Central memory CD8-positive, alpha-beta T cell (primary cell): ENCODE measurements at regions not wholly inside any gene's neighbourhood (a gene's known extent, or its start where the extent isn't known, plus 50 kb on each side); places are given as distances from the start of the nearest gene placed in this dataset.
"Not testable (repeated sequence)": the region's sequence is repeated elsewhere in the genome, so short reads cannot be mapped to it uniquely, and the experiment has no call there.

Source experiments
- ATAC-seq: fragments of 150-1000 bp; cut with Tn5 transposase; replicated peaks from 2 replicates; pipeline ENCODE4 v1.10.0; 2022; ENCODE audit warnings: mild to moderate bottlenecking, moderate FRiP score, moderate number of reproducible peaks; ENCODE audit not compliant: poor library complexity, severe bottlenecking; ENCODE audit errors: extremely low read depth
- DNase-seq, 2 donors: peaks; one replicate each; pipeline ENCODE4 v3.0.0; 2021; ENCODE audit warnings: low spot score in 2 of 2
- H3K27ac Mint-ChIP-seq: one replicate; pipeline ENCODE4 v1.8.0; 2022; ENCODE audit warnings: low read depth, mild to moderate bottlenecking, moderate library complexity, mixed read lengths
- H3K27me3 Mint-ChIP-seq: one replicate; pipeline ENCODE4 v1.8.0; 2022; ENCODE audit warnings: mixed read lengths
- H3K36me3 Mint-ChIP-seq: one replicate; pipeline ENCODE4 v1.8.0; 2022; ENCODE audit warnings: mild to moderate bottlenecking, moderate library complexity, mixed read lengths; ENCODE audit not compliant: insufficient read depth
- H3K4me1 Mint-ChIP-seq: one replicate; pipeline ENCODE4 v1.8.0; 2022; ENCODE audit warnings: mixed read lengths
- H3K4me3 Mint-ChIP-seq: one replicate; pipeline ENCODE4 v1.8.0; 2022; ENCODE audit warnings: mild to moderate bottlenecking, moderate library complexity, mixed read lengths
- H3K9me3 Mint-ChIP-seq: one replicate; pipeline ENCODE4 v1.8.0; 2022; ENCODE audit warnings: mixed read lengths

DNA sequence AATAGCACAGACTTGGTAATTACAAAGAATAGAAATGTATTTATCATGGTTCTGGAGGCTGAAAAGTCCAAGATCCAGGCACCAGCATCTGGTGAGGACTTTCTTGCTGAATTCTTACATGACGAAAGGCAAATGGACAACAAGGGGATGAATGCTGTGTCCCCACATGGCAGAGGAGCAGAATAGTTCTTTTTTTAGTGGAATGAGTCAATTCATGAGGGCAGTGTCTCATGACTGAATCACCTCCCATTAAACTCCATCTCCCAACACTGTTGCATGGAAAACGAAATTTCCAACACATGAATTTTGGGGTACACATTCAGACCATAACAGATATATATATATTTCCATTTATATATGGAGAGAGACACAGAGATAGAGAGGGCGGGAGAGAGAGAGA is 628.3 kb downstream of the TRIML1 start:
- Mint-ChIP-seq H3K27me3 (no peaks in the 10 kb centered on the region), H3K27ac (no peak overlapping the region), H3K36me3 (no peaks in the 10 kb centered on the region), H3K4me1 (no peaks in the 10 kb centered on the region), H3K4me3 (no peak overlapping the region), H3K9me3 (peaks cover 38% of the 10 kb centered on the region)
- ATAC-seq, result no peak
- DNase-seq, result no peak

DNA sequence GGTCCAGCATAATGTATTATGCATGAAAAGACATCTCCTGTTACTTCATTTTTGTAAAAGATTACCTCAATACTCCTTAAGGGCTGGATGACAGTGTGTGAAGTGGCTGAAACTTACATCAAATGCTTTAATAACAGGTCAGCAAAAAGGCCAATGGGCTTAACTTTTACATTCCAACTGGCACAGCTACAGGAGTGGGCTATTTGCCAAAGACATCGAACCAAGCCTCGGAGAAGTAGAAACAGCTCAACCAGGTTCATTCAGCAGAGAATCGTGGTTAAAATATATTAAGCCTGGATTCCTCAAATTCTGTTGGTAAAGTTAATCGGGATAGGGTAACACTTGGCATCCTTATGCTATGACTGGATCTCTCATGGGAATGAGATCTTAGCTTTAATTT is 639.7 kb downstream of the TRIML1 start:
- Mint-ChIP-seq H3K36me3 (no peaks in the 10 kb centered on the region), H3K27ac (no peak overlapping the region), H3K4me1 (no peaks in the 10 kb centered on the region), H3K4me3 (no peak overlapping the region), H3K9me3 (no peaks in the 10 kb centered on the region), H3K27me3 (no peaks in the 10 kb centered on the region)
- no peak for ATAC-seq
- no peak for DNase-seq

DNA sequence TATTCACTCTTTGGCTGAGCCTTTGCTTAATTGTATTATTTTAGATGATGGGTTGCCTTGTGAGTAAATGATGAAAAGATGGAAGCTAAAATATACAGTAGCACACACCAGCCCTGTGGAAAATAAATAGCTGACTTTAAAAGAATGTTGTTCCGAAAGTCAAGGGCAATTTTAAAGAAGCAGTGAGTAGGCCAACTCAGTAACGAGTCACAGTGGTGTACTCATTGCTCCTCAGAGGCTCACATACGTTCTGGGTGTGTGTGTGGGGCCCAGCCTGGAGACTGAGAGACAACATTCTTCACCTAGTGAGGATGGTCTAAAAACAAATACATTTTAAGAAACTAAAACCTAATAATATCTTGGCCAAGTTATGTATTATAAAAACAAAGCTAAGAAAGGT is 640.3 kb downstream of the TRIML1 start:
- ATAC-seq, result no peak
- H3K27me3 Mint-ChIP-seq, result no peaks in the 10 kb centered on the region
- H3K9me3 Mint-ChIP-seq, result no peaks in the 10 kb centered on the region
- no peak for DNase-seq
- no peaks in the 10 kb centered on the region for H3K4me1 Mint-ChIP-seq
- no peak overlapping the region for H3K27ac Mint-ChIP-seq
- no peak overlapping the region for H3K4me3 Mint-ChIP-seq
- no peaks in the 10 kb centered on the region for H3K36me3 Mint-ChIP-seq

GRCh38 chr4:188780028-188780427 is 640.8 kb downstream of the TRIML1 start:
- DNase-seq (no peak), ATAC-seq (no peak)
- Mint-ChIP-seq H3K27me3 (no peaks in the 10 kb centered on the region), H3K27ac (no peak overlapping the region), H3K9me3 (no peaks in the 10 kb centered on the region), H3K36me3 (no peaks in the 10 kb centered on the region), H3K4me3 (no peak overlapping the region), H3K4me1 (no peaks in the 10 kb centered on the region)

DNA sequence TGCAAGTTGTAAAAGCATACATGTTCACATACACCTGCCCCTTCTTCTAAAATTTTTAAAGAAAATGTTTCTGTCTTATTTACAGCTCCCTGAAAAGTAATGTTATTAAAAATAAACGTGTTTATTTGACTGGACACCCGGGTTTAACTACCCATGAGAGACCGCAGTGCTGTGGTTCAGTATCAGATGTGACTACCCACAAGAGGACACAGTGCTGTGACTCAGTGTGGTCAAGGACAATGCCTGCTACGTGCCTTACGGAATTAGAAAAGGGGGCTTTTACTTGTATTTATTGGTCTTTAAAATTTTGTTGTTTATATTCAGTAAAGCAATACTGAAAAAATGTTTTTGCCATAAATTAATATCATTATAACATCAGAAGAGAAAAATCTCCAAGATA is 641.4 kb downstream of the TRIML1 start:
- Mint-ChIP-seq H3K9me3 (peaks cover 6% of the 10 kb centered on the region), H3K4me1 (no peaks in the 10 kb centered on the region), H3K27ac (no peak overlapping the region), H3K4me3 (no peak overlapping the region), H3K27me3 (no peaks in the 10 kb centered on the region), H3K36me3 (no peaks in the 10 kb centered on the region)
- DNase-seq (no peak), ATAC-seq (no peak)

- Mint-ChIP-seq H3K4me1 (no peaks in the 10 kb centered on the region), H3K27me3 (no peaks in the 10 kb centered on the region), H3K4me3 (no peak overlapping the region), H3K27ac (no peak overlapping the region), H3K36me3 (no peaks in the 10 kb centered on the region), H3K9me3 (peaks cover 7% of the 10 kb centered on the region)
- DNase-seq (no peak), ATAC-seq (no peak)
Measured at GRCh38 chr4:188781655-188782054, 642.4 kb downstream of the TRIML1 start.

DNA sequence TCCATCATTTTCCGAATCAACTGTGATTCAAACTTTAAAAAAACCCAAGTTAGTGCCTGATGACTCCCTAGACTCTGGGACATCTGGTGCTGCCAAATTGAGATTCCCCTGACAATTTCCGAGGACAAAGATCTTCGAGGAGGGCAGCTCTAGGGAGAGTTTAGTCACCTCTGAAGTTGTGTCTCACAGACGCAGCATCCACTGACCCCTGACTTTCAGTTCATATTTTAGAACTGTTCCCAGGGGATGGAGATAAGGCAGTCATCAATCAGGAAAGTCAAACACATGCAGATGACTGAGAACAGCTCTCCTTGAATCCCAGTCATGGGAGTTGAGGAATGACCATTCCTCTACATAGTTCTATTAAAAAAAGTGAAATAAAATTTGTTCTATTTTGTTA is 643.9 kb downstream of the TRIML1 start:
- no peaks in the 10 kb centered on the region for H3K27me3 Mint-ChIP-seq

DNA sequence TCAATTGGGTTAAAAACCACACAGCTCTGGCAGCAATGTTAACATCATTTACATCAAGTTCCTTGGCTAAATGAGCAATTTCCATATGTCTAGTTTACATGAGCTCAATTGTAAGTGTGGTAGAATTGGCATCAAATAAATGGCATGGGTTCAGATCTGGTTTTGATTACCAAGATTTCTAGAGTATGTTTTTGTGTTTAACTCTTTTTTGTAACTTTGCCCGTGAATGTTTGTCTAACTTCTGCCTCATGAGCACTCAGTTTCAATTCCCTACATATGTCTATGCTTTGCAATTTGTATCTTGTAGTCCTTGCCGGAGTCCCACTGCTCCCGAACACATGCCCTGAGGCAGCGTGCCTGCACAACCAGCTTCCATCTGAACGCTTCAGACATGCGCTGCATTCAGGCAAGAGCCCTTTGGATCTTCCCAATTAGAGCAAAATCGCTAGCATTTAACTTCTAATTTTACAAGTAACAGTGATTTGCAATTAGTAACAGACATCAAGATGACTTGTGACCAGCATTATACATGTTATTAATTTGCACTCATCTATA is 644.4 kb downstream of the TRIML1 start:
- no peak for DNase-seq
- no peaks in the 10 kb centered on the region for H3K4me1 Mint-ChIP-seq
- peaks cover 12% of the 10 kb centered on the region for H3K9me3 Mint-ChIP-seq

More for the DNA sequence above, 643.9 kb downstream of the TRIML1 start:
- H3K27ac Mint-ChIP-seq, result no peak overlapping the region
- peaks cover 12% of the 10 kb centered on the region for H3K9me3 Mint-ChIP-seq
- DNase-seq, result no peak
- no peak overlapping the region for H3K4me3 Mint-ChIP-seq
- no peak for ATAC-seq
- H3K4me1 Mint-ChIP-seq, result no peaks in the 10 kb centered on the region
- no peaks in the 10 kb centered on the region for H3K36me3 Mint-ChIP-seq

GRCh38 chr4:188796600-188796999 is 657.4 kb downstream of the TRIML1 start:
- ATAC-seq, H3K36me3 Mint-ChIP-seq, H3K27ac Mint-ChIP-seq, H3K27me3 Mint-ChIP-seq, DNase-seq, H3K4me3 Mint-ChIP-seq, H3K4me1 Mint-ChIP-seq: not testable (repeated sequence)
- peaks cover 13% of the 10 kb centered on the region for H3K9me3 Mint-ChIP-seq

More for the DNA sequence above, 644.4 kb downstream of the TRIML1 start:
- Mint-ChIP-seq H3K27me3 (no peaks in the 10 kb centered on the region), H3K27ac (no peak overlapping the region), H3K36me3 (no peaks in the 10 kb centered on the region), H3K4me3 (no peak overlapping the region)
- ATAC-seq, result no peak

DNA sequence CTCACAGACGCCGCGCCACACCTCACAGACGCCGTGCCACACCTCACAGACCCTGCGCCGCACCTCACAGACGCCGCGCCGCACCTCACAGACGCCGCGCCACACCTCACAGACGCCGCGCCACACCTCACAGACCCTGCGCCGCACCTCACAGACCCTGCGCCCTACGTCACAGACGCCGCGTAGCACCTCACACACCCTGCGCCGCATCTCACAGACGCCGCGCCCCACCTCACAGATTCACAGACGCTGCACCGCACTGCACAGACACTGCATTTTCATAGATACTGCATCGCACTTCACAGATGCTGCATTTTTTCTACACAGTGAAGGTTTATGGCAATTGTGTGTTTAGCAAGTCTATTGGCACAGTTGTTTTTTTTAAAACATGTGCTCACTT is 657.8 kb downstream of the TRIML1 start:
- H3K27ac Mint-ChIP-seq, H3K4me1 Mint-ChIP-seq: not testable (repeated sequence)
- H3K9me3 Mint-ChIP-seq, result peaks cover 13% of the 10 kb centered on the region

GRCh38 chr4:188804861-188805260 is 665.6 kb downstream of the TRIML1 start:
- H3K9me3 Mint-ChIP-seq, result peaks cover 5% of the 10 kb centered on the region
- H3K36me3 Mint-ChIP-seq, result peaks cover 2% of the 10 kb centered on the region
- no peak for ATAC-seq
- no peak overlapping the region for H3K27ac Mint-ChIP-seq
- H3K4me3 Mint-ChIP-seq, result no peak overlapping the region
- H3K4me1 Mint-ChIP-seq, result no peaks in the 10 kb centered on the region
- no peaks in the 10 kb centered on the region for H3K27me3 Mint-ChIP-seq
- no peak for DNase-seq

More for the DNA sequence above, 657.8 kb downstream of the TRIML1 start:
- not testable (repeated sequence) for ATAC-seq, H3K4me3 Mint-ChIP-seq, DNase-seq, H3K36me3 Mint-ChIP-seq, H3K27me3 Mint-ChIP-seq

- H3K9me3 Mint-ChIP-seq, result peaks cover 11% of the 10 kb centered on the region
- no peak overlapping the region for H3K4me3 Mint-ChIP-seq
- no peak overlapping the region for H3K27ac Mint-ChIP-seq
- no peaks in the 10 kb centered on the region for H3K27me3 Mint-ChIP-seq
- H3K4me1 Mint-ChIP-seq, result no peaks in the 10 kb centered on the region
- ATAC-seq (no peak), DNase-seq (no peak)
- peaks cover 2% of the 10 kb centered on the region for H3K36me3 Mint-ChIP-seq
Measured at GRCh38 chr4:188811121-188811520, 671.9 kb downstream of the TRIML1 start.

GRCh38 chr4:188812644-188813043 is 673.4 kb downstream of the TRIML1 start:
- H3K27me3 Mint-ChIP-seq, result no peaks in the 10 kb centered on the region
- no peak for ATAC-seq
- no peaks in the 10 kb centered on the region for H3K4me1 Mint-ChIP-seq
- no peak for DNase-seq
- H3K4me3 Mint-ChIP-seq, result no peak overlapping the region
- peaks cover 2% of the 10 kb centered on the region for H3K36me3 Mint-ChIP-seq
- H3K27ac Mint-ChIP-seq, result no peak overlapping the region
- H3K9me3 Mint-ChIP-seq, result peaks cover 15% of the 10 kb centered on the region

GRCh38 chr4:188818300-188818699 is 679.1 kb downstream of the TRIML1 start:
- DNase-seq, result no peak
- Mint-ChIP-seq H3K27me3 (no peaks in the 10 kb centered on the region), H3K4me3 (no peak overlapping the region), H3K4me1 (no peaks in the 10 kb centered on the region), H3K36me3 (no peaks in the 10 kb centered on the region), H3K27ac (no peak overlapping the region), H3K9me3 (peaks cover 9% of the 10 kb centered on the region)
- no peak for ATAC-seq
